HG03196 (cell line): ENCODE measurements at regions not wholly inside any gene's neighbourhood (a gene's known extent, or its start where the extent isn't known, plus 50 kb on each side); places are given as distances from the start of the nearest gene placed in this dataset.
"Not testable (repeated sequence)": the region's sequence is repeated elsewhere in the genome, so short reads cannot be mapped to it uniquely, and the experiment has no call there.

Experiments
- ATAC-seq: cut with Tn5 transposase; IDR thresholded peaks from one replicate; pipeline ENCODE4 v1.9.1; 2021; ENCODE audit not compliant: unreplicated experiment

DNA sequence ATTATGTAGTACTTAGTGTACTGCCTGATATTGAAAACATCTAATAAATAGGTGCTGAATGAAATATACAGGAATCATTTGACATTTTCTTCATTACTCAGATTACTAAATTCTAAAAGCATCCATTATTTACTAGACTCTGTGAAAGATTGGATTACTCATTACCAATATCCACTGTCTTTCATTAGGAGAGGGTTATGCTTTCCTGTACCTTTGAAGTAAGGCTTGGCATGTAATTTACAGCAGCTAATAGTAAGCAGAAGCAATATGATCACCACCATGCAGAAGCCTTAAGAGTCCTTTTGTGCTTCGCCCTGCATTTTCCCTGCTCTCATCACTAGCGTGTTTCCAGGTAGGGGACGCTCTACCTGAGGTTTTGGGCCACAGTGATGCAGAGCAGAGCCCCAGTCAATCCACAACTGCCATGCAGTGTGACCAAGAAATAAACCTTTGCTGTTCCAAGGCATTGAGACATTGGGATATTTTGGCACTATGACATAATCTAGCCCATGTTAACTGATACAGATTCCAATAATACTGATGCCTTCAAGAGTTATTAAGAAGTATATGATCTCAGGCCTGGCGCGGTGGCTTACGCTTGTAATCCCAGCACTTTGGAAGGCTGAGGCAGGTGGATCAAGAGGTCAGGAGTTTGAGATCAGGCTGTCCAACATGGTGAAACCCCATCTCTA is 502.8 kb upstream of the MARCKS start:
- ATAC-seq, result no peak

- ATAC-seq, result no peak
Measured at GRCh38 chr6:113356139-113356538, 501.0 kb upstream of the MARCKS start.

GRCh38 chr6:113357041-113357440 is 500.1 kb upstream of the MARCKS start:
- no peak for ATAC-seq

GRCh38 chr6:113358063-113358583 is 499.0 kb upstream of the MARCKS start:
- no peak for ATAC-seq

GRCh38 chr6:113359155-113360140 is 497.7 kb upstream of the MARCKS start:
- no peak for ATAC-seq

GRCh38 chr6:113361014-113361645 is 496.0 kb upstream of the MARCKS start:
- ATAC-seq, result no peak

- ATAC-seq, result no peak
Measured at GRCh38 chr6:113362301-113363047, 494.7 kb upstream of the MARCKS start.

DNA sequence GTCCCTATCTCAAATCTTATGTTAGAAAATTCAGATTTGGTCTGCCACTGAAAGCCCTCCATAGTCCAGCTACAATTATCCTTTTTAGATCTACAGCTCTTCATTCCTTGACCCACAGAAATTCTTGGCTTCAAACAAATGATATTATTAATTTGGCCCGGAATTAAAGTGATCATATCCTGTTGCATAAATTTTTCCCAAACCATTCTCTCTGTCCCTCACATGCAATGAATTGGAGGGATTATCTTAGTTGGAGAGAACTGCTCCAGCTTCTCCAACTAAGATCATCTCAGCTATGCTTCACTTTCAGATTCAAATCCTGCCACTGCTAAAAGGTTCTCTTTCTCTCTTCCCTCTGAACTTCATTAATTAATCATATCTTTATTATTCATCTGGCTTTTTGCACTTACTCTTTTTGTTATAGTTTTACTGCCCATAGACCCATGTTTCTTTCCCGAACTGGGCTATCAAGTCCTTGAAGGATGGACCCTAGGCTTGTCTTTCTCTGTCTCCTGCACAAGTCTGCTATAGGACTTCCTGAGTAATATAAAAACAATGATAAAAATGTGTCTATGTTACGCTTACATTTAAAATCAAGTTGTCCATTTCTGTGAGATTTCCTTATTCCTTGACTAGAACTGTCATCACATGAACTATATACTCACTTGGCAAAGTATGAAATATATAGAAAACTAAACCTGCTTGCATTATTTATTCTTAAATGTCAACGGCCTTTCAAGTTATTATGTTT is 493.9 kb upstream of the MARCKS start:
- no peak for ATAC-seq

DNA sequence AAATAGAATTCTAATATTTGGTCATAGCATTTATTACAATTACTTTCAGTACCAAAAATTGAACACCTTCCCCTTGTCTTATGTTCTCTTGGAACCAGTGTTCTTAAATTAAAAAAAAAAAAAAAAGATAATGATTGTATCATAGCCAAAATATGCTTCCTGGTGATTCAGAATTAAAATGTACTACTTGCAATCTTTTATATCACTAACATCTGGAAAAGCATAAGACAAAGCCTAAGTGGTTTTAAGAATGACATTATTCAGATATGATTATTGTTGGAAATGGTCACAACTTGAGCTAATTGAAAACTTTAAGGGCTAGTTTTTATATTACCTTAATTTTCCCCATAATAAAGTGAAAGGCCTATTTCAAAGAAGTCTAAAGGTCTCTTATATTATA is 493.3 kb upstream of the MARCKS start:
- ATAC-seq, result no peak

- ATAC-seq, result no peak
Measured at GRCh38 chr6:113364766-113365165, 492.4 kb upstream of the MARCKS start.

DNA sequence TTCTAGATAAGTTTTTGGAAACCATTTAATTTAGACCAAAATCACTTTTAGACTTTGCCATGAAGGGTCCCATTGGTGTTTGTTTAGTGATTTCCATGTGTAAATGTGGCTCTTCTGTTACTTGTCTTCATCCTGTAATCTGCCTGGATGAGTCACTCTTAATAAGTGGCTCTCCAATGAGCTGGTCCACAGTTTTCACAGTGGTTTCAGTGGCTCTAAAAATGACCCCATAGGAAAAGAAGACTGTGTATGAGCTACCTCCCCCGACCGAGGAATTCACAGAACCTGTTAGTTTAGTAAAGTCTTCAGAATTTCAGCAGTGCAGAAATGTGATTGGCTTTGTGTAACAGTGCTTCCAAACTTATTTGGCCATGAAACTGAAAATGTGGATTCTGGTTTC is 492.0 kb upstream of the MARCKS start:
- ATAC-seq, result no peak

- no peak for ATAC-seq
Measured at GRCh38 chr6:113366505-113366904, 490.6 kb upstream of the MARCKS start.

DNA sequence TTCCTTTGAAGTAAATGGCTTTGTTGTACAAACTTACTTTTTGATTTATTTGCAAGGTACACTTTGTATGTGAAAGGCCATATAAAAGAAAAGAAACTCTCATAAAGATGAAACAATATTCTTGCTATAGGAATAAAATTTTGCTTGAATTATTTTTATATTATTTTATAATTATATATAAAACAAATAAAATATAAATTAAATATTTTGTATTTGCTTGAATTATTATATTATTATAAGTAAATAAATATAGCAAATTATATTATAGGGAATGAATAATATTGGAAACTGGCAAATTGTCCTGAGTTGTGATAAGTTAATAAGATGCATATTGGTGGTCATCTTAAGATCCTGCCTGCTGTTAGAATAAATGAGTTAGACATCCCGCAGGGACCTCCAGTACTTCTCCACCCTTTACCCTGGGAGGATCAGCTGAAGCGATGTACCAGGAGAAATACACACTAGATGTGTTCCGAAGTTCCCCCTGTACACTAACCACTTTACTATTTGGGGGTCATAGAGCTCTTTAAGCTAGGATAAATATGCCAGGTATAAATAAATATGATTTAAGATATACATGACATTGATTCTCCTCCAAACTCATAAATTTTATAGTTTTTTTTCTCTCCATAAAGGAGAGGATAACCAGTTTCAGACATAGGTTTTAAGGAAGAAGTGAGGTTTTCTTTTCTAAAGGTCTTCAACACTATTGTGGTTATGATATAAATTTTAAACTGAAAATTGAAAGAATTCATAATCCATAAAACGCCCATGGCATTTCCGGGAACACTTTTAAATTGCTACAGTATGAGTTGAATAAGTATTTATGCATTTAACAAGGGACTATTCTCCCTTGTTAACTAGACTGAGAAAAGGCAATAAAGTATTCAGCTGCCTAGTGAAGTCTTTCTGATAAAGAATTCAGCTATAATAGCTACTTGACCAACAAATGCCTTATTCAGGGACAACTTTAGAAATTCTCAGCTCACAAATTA is 486.3 kb upstream of the MARCKS start:
- no peak for ATAC-seq

GRCh38 chr6:113375466-113375865 is 481.7 kb upstream of the MARCKS start:
- not testable (repeated sequence) for ATAC-seq

DNA sequence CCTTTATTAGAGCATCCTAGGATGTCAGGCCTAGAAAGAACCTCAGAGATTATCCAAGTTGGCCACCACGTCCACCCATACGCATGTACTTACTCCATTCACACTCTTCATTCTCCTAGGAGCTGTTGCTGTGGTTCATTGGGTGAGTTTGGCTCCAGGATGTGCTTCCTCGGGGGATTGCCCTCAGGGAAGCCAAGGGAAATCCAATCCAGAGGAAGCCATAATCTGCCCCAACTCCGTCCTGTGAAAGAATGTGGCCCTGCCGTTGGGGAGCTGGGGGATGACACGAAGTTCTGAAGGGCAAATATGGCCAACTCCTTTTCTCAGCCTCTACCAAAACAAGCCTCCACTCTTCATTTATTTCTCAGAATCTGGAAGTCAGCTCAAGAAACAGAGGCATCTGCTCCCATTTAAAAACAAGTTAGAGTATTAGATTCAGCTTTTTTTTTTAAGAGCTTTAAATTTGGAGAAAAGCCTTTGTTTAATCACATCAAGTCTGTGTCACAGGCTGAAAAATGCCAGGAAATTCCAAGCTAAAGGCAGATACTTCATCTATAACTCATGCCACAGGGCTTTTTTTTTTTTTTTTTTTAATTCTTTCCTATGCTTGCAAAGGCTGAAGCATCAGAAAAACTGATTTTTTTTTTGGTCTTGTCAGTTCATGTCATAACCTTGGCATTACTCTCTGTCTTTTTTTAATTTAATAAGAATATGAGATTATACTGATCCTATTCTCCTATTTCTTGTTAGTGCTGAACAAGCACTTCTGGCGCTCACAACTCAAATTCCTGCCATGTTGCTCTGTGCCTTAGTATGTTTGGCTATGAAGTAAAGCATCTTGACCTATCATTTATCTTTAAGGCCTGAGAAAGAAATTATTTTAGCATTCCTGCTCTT is 480.9 kb upstream of the MARCKS start:
- ATAC-seq, result no peak

DNA sequence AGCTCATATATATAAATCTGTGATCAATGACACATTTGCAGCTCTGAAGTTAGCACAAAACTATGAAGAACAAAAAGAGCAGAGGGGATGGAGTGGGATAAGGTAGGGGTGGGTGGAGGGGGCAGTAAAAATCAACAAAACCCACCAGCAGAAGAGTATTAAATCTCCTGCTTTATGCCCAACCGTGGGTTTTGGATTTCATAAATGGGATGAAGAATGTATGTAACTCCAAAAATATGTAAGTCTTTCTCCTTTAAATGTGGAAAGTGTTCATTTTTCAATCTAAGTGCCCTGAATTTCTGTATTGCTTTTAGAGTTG is 480.3 kb upstream of the MARCKS start:
- no peak for ATAC-seq

DNA sequence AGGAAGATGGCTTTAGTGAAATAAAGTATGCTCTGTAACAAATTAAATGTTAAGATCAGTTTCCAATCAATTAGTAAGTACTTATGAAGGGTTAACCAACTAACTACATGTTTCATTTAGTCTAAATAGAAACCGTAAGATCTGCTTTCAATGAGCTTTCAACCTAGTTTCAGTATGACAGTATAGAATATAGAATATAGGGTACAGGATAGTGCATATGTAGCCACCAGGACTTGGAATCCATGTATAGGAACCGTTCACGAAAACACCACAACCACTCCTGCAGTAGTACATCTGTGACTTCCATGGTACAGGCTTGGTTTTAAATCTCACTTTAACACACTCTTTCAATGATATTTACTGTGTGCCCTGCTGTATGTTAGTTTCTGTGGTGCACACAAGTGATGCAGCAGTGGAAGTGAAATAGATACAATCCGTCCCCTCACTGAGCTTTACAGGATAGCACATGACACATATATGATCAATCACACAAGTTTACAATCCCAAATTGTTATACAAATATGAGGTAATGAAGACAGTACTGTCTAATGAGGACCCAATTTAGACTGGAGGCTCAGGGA is 479.7 kb upstream of the MARCKS start:
- peak; percentile 63 for ATAC-seq

- no peak for ATAC-seq
Measured at GRCh38 chr6:113380591-113380990, 476.6 kb upstream of the MARCKS start.
